MM.1S (cell line): ENCODE measurements at regions not wholly inside any gene's neighbourhood (a gene's known extent, or its start where the extent isn't known, plus 50 kb on each side); places are given as distances from the start of the nearest gene placed in this dataset.

Source experiments
- DNase-seq: peaks from one replicate; pipeline ENCODE4 v3.0.0-alpha.2; 2015
- H2AFZ ChIP-seq: fragments of 300-600 bp; sonication (generic); 2 replicates; pipeline ENCODE4 v1.6.0; 2016; ENCODE audit warnings: antibody characterized with exemption, low read length
- H3F3A ChIP-seq: fragments of 300-600 bp; sonication (generic); 2 replicates; pipeline ENCODE4 v1.6.1; 2016; ENCODE audit warnings: mild to moderate bottlenecking, antibody characterized with exemption, low read length, moderate library complexity, mixed read lengths; ENCODE audit not compliant: insufficient read depth
- H3K27ac ChIP-seq: fragments of 300-600 bp; sonication (generic); 2 replicates; pipeline ENCODE4 v1.5.1; 2016; ENCODE audit warnings: mild to moderate bottlenecking, low read length
- H3K27me3 ChIP-seq: fragments of 300-600 bp; sonication (generic); replicated peaks from 2 replicates; pipeline ENCODE4 v1.6.0; 2016; ENCODE audit warnings: low read length; ENCODE audit not compliant: insufficient read depth
- H3K36me3 ChIP-seq: fragments of 300-600 bp; sonication (generic); replicated peaks from 2 replicates; pipeline ENCODE4 v1.6.1; 2016; ENCODE audit warnings: mild to moderate bottlenecking, low read length, mixed read lengths; ENCODE audit not compliant: insufficient read depth
- H3K4me1 ChIP-seq: fragments of 300-600 bp; sonication (generic); 2 replicates; pipeline ENCODE4 v1.6.1; 2016; ENCODE audit warnings: low read length, mixed read lengths
- H3K4me2 ChIP-seq: fragments of 300-600 bp; sonication (generic); 2 replicates; pipeline ENCODE4 v1.6.0; 2016; ENCODE audit warnings: low read depth, low read length
- H3K4me3 ChIP-seq: fragments of 300-600 bp; sonication (generic); 2 replicates; pipeline ENCODE4 v1.5.1; 2016; ENCODE audit warnings: low read length, mixed read lengths
- H3K79me2 ChIP-seq: fragments of 300-600 bp; sonication (generic); 2 replicates; pipeline ENCODE4 v1.6.1; 2016; ENCODE audit warnings: mixed run types, low read length, mixed read lengths
- H3K9ac ChIP-seq: fragments of 300-600 bp; sonication (generic); 2 replicates; pipeline ENCODE4 v1.6.1; 2016; ENCODE audit warnings: low read length, mixed read lengths
- H3K9me2 ChIP-seq: fragments of 300-600 bp; sonication (generic); replicated peaks from 2 replicates; pipeline ENCODE4 v1.6.1; 2016; ENCODE audit warnings: mild to moderate bottlenecking, low read length, mixed read lengths; ENCODE audit not compliant: insufficient read depth
- H3K9me3 ChIP-seq: fragments of 300-600 bp; sonication (generic); replicated peaks from 2 replicates; pipeline ENCODE4 v1.6.1; 2016; ENCODE audit warnings: mild to moderate bottlenecking, low read length, mixed read lengths; ENCODE audit not compliant: insufficient read depth
- H4K20me1 ChIP-seq: fragments of 300-600 bp; sonication (generic); 2 replicates; pipeline ENCODE4 v1.6.1; 2016; ENCODE audit warnings: mild to moderate bottlenecking, low read length, moderate library complexity, mixed read lengths; ENCODE audit not compliant: insufficient read depth
- CTCF ChIP-seq: fragments of 300-600 bp; sonication (generic); IDR thresholded peaks from 2 replicates; pipeline ENCODE4 v1.5.1; 2016; ENCODE audit warnings: antibody characterized with exemption, low read length, mixed read lengths
- EZH2 ChIP-seq: fragments of 300-600 bp; sonication (generic); optimal IDR thresholded peaks from 2 replicates; pipeline ENCODE3; 2017; ENCODE audit warnings: low read depth, mild to moderate bottlenecking, antibody characterized with exemption, low read length, mixed read lengths
- EZH2phosphoT487 ChIP-seq: fragments of 300-600 bp; sonication (generic); IDR thresholded peaks from 2 replicates; pipeline ENCODE4 v1.6.1; 2018; ENCODE audit warnings: antibody characterized with exemption, low read length

GRCh38 chr10:117752103-117752502, 209.6 kb downstream of the EMX2 start:
- Histone ChIP-seq H3K4me1 (no peaks in the 10 kb centered on the region), H3F3A (no peaks in the 10 kb centered on the region), H3K79me2 (no peaks in the 10 kb centered on the region), H3K9me3 (no peaks in the 10 kb centered on the region), H3K27me3 (no peaks in the 10 kb centered on the region), H3K9ac (no peak overlapping the region), H3K4me3 (no peak overlapping the region), H4K20me1 (no peaks in the 10 kb centered on the region), H2AFZ (no peak overlapping the region), H3K9me2 (no peaks in the 10 kb centered on the region), H3K27ac (no peak overlapping the region), H3K36me3 (no peaks in the 10 kb centered on the region), H3K4me2 (no peak overlapping the region)
- no peak for DNase-seq
- no peak for TF ChIP-seq CTCF
- no peak for TF ChIP-seq EZH2
- no peak for TF ChIP-seq EZH2phosphoT487

GRCh38 chr10:117754770-117755658, 212.5 kb downstream of the EMX2 start:
- H3K4me1 ChIP-seq, result no peaks in the 10 kb centered on the region
- H3K4me3 ChIP-seq, result no peak overlapping the region
- DNase-seq, result no peak
- no peaks in the 10 kb centered on the region for H3K9me3 ChIP-seq
- no peak for TF ChIP-seq EZH2phosphoT487
- TF ChIP-seq CTCF, result no peak
- TF ChIP-seq EZH2, result no peak
- no peaks in the 10 kb centered on the region for H3F3A ChIP-seq
- no peaks in the 10 kb centered on the region for H3K27me3 ChIP-seq
- no peaks in the 10 kb centered on the region for H3K36me3 ChIP-seq
- H2AFZ ChIP-seq, result no peak overlapping the region
- H3K79me2 ChIP-seq, result no peaks in the 10 kb centered on the region
- H4K20me1 ChIP-seq, result no peaks in the 10 kb centered on the region
- no peaks in the 10 kb centered on the region for H3K9me2 ChIP-seq
- no peak overlapping the region for H3K4me2 ChIP-seq
- H3K9ac ChIP-seq, result no peak overlapping the region
- H3K27ac ChIP-seq, result no peak overlapping the region

- no peaks in the 10 kb centered on the region for H3K9me3 ChIP-seq
- H3K79me2 ChIP-seq, result no peaks in the 10 kb centered on the region
- H3K9ac ChIP-seq, result no peak overlapping the region
- no peaks in the 10 kb centered on the region for H3F3A ChIP-seq
- H2AFZ ChIP-seq, result no peak overlapping the region
- H3K4me3 ChIP-seq, result no peak overlapping the region
- H4K20me1 ChIP-seq, result no peaks in the 10 kb centered on the region
- H3K27me3 ChIP-seq, result no peaks in the 10 kb centered on the region
- H3K4me1 ChIP-seq, result no peaks in the 10 kb centered on the region
- no peak overlapping the region for H3K27ac ChIP-seq
- no peak for TF ChIP-seq EZH2
- TF ChIP-seq CTCF, result no peak
- TF ChIP-seq EZH2phosphoT487, result no peak
- no peaks in the 10 kb centered on the region for H3K9me2 ChIP-seq
- no peak for DNase-seq
- no peak overlapping the region for H3K4me2 ChIP-seq
- H3K36me3 ChIP-seq, result no peaks in the 10 kb centered on the region
These were observed 213.1 kb downstream of the EMX2 start for GRCh38 chr10:117755659-117756014.
